Hematopoietic multipotent progenitor cell treated with erythropoietin and hydrocortisone succinate and interleukin-3 and kit ligand, for 4 days (in vitro differentiated cells): ENCODE measurements at regions not wholly inside any gene's neighbourhood (a gene's known extent, or its start where the extent isn't known, plus 50 kb on each side); places are given as distances from the start of the nearest gene placed in this dataset.

Experiments
- DNase-seq: peaks from one replicate; pipeline ENCODE4 v3.0.0-alpha.2; 2015

DNA sequence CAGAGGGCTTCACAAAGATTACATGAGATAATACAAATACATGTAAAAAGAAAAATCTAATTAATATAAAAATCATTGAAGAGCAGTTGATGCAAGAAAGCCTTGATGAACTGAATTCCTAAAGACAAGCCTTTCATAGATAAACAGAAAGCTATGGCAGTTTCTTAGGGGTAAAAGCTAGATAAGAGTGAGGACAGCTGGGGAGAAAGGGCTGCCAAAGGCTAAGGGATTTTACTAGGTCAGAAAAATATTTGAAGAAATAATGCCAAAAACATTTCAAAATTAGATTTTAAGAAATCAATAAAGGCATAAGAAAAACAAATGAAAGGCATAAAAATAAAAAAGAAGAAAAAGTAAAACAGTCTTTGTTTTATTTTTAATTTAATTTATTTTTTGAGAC is 107.9 kb upstream of the ZNF366 start:
- no peak for DNase-seq

DNA sequence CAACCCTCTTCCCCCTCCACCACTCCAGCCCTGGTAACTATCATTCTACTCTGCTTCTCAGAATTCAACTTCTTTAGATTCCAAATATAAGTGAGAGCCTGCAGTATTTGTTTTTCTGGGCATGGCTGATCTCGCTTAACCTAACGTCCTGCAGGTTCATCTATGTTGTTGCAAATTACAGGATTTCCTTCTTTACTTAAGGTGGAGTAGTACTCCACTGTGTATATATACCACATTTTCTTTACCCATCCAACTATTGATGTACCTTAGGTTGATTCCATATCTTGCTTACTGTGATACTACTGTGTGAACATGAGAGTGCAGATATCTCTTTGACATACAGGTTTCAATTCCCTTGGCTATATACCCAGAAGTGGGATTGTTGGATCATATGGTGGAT is 106.3 kb upstream of the ZNF366 start:
- DNase-seq, result no peak

GRCh38 chr5:72612810-72613209 is 105.6 kb upstream of the ZNF366 start:
- no peak for DNase-seq

DNA sequence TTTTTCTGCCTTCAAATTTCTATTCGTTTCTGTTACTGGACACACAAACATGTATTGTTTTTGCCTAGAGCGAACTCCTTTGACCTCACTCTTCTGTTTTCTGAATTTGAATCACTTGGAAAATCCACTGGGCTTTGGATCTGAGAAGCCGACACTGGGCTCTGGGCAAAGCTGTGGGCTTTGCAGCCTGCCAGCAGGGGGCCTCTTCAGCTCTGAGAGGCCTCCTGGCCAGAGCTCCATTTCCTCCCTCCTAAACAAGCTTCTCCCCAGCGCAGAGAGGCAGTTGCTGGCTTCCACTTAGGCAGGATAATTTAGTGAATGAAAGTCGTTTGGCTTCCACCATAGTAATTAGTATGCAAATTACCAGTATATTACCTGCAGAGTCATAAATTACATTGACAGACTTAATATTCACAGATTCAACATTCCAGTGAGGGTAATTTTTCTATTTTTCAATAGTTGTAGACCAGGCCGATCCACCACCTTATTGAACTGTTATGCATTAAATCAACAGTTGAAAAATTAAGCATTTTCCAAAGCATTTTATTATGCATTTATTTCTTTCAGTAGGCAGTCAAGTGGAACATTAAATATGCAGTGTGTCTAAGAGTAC is 104.0 kb upstream of the ZNF366 start:
- DNase-seq, result peak; percentile 80

DNA sequence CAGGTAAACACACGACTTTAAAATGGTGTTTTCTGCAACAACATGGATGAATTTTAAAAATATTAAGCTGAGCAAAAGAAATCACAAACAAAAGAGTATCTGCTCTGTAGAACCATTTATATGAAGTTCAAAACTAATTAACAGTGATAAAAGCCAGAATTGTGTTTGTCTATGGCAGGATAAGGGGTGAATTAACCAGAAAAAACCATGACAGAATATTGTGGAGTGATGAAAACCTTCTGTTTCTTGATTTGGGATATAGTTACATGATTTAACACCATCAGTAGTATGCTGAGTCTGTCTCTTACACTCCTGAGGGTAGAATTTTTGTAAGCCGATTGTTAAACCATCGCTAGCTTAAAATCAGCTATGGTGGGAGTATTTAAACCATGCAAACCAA is 101.7 kb upstream of the ZNF366 start:
- DNase-seq, result no peak

- no peak for DNase-seq
Observed at GRCh38 chr5:72608297-72608696, 101.1 kb upstream of the ZNF366 start.

DNA sequence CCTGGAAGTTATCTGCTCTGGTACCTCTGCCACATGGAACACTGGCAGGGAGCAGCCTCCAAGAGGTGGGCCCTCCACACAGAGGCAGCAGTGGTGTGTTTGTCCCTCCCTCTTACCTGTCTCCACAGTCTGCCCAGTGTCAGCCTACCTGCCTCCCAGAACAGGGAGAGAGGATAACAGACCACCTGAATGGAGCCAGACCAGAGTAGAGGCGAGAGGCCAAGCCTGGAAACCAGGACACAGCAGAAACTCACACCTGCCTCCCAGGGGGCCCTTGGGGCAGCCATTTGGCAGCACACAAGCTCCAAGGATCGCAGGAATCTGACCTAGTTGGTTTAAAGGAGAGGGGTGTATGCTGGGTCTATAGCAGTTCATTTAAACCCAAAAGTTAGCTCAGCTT is 100.2 kb upstream of the ZNF366 start:
- DNase-seq, result no peak

DNA sequence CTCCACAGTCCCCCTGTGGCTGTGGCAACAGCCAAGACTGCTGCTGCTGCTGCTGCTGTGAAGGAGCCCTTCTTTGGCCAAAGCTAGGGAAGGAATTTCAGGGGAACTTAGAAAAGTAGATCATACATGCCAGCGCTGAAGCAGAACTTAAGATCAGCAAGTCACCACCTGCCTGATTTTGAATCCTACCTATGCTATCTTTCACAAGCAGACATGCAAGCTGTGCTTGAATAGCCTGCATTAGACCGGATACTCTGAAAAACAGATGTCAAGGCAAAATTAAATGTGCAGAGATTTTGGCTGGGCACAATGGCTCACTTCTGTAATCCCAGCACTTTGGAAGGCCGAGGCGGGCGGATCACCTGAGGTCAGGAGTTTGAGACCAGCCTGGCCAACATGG is 99.3 kb upstream of the ZNF366 start:
- no peak for DNase-seq

GRCh38 chr5:72605632-72606031 is 98.4 kb upstream of the ZNF366 start:
- no peak for DNase-seq

DNA sequence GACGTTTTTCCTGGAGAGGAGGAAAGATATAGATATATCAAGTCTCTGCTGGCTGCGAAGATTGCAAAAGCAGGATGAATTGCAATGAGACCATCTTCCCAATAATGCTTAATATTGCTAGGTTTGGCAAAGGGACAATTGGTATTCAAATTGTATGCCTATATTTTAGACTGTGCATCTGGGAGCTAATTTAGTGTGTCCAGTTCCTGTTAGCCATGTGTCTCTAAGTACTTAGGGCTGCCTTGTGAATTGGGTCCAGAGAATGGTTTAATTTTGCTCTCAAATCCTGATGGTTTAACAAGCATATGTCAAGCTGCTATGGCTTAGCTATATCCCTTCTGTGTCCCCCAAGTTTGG is 97.6 kb upstream of the ZNF366 start:
- DNase-seq, result no peak

DNA sequence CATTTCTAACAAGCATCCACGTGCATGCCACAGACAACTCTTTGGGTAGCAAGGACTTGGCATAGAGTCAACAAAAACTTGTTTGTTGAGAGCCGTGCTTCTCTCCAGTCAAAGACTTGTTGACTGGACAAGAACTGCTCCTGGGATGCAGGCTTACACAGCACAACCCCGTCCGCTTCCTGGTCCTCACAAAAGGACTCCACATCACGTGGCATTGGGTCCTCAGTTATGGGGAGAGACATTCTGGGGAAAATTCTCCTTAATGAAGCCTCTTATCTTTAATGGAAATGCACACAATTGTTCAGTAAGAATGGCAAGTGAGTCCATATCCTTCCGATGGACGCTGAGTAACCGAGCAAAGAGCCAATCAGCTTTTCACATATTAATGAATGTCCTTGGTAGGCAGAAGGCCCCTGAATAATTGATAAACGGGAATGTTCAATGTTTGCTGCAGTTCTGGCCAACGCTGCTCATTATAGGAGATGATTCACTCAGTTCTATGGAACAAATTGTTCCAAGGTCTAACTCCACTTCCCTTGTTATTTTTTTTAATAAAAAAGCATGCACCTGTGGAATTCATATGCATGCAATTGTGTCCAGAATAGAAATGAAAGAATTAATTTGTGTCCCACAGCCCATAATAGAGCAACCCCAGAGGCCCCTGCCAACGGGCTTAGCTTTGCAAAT is 97.0 kb upstream of the ZNF366 start:
- no peak for DNase-seq

GRCh38 chr5:72602696-72603685 is 95.8 kb upstream of the ZNF366 start:
- DNase-seq, result no peak

DNA sequence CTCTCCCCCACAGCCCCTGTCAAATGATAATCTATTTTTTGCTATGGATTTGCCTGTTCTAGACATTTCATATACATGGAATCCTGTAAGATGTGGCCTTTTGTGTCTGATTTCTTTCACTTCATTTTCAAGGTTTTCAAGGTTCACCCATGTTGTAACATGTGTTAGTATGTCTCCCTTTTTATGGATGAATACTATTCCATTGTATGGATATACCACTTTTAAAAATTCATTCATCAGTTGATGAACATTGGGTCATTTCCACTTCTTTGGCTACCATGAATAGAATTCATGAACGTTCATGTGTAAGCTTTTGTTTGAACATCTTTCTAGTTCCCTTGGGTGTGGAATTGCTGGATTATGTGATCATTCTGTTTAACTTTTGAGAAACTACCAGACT is 94.7 kb upstream of the ZNF366 start:
- DNase-seq, result no peak

DNA sequence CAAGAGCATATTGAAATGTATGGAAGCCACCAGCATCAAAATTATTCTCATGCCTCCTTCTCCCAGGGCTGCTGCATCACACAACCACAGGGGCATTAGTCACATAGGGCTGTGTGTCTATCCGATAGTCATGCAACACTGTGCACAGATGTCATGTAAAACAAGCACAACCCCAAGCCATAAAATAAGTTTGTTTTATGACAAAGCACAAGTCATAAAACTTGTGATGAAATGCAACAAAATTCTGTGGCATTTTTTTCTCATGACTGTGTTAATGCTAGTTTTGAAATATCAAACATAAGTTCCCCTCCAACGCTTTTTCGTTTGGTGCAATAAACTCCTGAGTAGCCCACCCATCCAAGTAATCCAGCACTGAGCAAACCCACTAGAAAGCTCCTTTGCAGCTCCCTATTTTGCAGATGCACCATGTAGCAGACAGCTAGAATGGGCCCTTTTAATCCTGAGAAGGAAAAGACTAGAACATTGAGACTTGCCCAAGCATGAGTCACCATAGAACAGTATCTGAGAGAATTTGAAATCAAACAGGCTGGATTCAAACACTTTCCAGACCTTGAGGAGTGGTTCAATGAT is 93.3 kb upstream of the ZNF366 start:
- no peak for DNase-seq

DNA sequence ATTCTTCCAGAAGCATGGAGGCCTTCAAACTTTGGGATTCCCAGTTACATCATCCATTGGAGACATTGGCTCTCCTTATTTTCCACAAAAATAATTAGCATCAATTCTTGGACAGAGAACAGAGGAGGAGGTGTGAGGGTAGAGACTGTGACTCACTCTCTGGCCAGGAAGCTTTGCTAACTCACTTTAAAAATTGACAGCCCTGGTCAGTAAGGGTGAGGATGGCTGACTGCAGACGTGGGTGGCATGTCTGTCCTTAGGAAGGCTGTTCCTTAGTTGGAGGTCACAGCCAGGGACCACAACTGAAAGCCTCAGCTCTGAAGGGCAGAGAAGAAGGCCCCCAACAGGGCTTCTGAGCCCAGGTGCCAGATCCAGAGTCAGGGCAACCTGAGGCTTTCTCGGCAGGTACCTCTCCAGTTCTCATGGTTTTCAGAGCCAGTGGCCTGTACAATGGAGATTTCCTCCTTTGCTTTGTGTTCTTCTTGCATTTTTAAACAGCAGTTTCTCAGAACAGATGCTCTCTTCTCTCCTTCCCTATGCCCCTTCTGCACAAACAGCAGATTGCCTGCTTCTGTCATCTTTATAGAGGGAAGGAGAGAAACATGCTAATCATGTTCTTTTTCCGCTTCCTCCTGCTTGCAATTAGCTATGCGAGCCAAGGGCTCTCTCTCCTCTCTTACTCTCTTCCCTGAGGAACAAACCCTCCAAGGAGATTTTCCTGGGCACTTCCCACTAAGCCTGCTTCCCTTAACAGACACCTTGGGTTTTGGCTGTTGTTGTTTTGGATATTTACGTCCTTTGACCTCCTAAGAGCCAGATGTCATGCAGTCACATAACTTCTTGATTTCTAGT is 92.5 kb upstream of the ZNF366 start:
- no peak for DNase-seq

- no peak for DNase-seq
Observed at GRCh38 chr5:72599065-72599433, 91.8 kb upstream of the ZNF366 start.

DNA sequence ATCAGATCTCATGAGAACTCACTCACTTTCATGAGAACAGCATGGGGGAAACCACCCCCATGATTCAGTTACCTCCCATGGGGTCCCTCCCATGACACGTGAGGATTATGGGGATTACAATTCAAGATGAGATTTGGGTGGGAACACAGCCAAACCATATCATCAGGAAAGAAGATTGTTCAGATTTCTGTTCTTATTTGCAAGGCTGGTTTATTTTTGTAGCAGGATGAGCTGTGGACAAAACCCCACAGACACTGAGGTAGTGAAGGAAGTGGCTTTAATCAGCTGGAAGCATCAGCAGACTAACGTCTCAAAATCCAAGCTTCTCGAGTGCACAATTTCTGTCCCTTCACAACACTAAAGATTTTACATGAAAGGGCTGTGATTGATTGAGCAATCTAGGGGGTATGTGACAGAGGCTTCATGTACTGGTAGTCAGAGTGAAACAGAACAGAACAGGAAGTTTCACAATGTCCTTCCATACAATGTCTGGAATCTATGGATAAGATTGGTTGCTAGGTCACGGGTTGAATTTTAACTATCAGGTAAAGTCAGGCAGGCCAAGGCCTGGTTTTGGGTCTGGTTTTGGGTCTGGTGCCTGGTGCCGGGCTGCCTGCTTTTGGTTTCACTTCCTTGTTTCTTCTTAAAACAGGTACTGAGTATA is 91.3 kb upstream of the ZNF366 start:
- DNase-seq, result peak; percentile 76

DNA sequence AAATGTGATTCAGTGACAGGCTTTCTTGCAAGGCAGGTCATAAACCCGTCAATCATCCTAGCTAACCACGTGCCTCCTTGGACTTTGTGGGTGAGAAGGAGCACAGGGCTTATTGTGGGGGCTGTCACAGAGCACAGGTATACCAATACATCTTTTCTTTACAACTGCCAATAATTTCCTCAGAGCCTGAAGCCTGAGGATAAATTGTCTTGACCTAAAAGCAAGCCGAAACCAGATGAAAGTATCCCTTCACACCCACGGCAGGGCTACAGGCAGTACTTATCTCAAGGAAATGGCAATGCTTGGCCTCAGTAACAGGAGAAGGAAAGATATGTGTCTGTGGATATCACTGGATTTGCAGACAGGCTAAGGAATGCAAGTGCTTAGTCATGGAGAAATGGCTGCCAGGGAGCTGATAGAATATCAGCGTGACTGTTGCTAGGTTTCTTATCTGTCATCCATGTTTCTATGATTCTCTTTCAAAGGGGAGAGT is 90.3 kb upstream of the ZNF366 start:
- DNase-seq, result peak; percentile 79

GRCh38 chr5:72596956-72597355 is 89.7 kb upstream of the ZNF366 start:
- no peak for DNase-seq

- no peak for DNase-seq
Observed at GRCh38 chr5:72588640-72589039, 81.4 kb upstream of the ZNF366 start.

DNA sequence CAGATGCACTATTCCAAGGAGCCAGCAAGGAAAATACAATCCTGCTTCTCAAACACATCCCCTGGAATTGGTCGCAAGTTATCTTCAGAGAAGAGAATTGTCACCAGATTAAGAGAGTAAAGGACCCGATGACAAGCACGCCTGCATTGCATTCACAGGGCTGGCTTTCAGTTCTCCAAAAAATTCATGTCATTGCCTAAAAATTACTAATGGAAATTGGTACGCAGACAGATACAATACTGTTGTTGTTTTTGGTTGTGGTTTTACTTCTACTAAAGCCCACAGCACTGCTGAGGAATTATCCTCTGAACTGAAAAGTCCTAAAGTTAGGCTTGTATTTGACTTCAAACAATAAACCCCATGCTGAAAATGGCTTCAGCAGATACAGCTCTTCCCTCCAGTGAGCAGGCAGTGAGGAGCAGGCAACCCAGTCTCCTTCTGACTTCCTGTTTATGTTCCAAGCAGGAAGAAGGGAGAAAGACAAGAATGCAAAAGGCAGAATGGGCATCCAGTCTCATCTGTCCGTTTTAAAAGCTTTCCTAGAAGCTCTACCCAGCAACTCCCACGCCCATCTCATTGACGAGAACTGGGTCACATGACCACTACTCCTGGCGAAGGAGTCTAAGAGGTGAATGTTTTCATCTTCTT is 80.6 kb upstream of the ZNF366 start:
- no peak for DNase-seq
